Central memory CD8-positive, alpha-beta T cell (primary cell): ENCODE measurements at regions not wholly inside any gene's neighbourhood (a gene's known extent, or its start where the extent isn't known, plus 50 kb on each side); places are given as distances from the start of the nearest gene placed in this dataset.

Experiments used
- ATAC-seq: fragments of 150-1000 bp; cut with Tn5 transposase; replicated peaks from 2 replicates; pipeline ENCODE4 v1.10.0; 2022; ENCODE audit warnings: mild to moderate bottlenecking, moderate FRiP score, moderate number of reproducible peaks; ENCODE audit not compliant: poor library complexity, severe bottlenecking; ENCODE audit errors: extremely low read depth
- DNase-seq, 2 donors: peaks; one replicate each; pipeline ENCODE4 v3.0.0; 2021; ENCODE audit warnings: low spot score in 2 of 2
- H3K27ac Mint-ChIP-seq: one replicate; pipeline ENCODE4 v1.8.0; 2022; ENCODE audit warnings: low read depth, mild to moderate bottlenecking, moderate library complexity, mixed read lengths
- H3K27me3 Mint-ChIP-seq: one replicate; pipeline ENCODE4 v1.8.0; 2022; ENCODE audit warnings: mixed read lengths
- H3K36me3 Mint-ChIP-seq: one replicate; pipeline ENCODE4 v1.8.0; 2022; ENCODE audit warnings: mild to moderate bottlenecking, moderate library complexity, mixed read lengths; ENCODE audit not compliant: insufficient read depth
- H3K4me1 Mint-ChIP-seq: one replicate; pipeline ENCODE4 v1.8.0; 2022; ENCODE audit warnings: mixed read lengths
- H3K4me3 Mint-ChIP-seq: one replicate; pipeline ENCODE4 v1.8.0; 2022; ENCODE audit warnings: mild to moderate bottlenecking, moderate library complexity, mixed read lengths
- H3K9me3 Mint-ChIP-seq: one replicate; pipeline ENCODE4 v1.8.0; 2022; ENCODE audit warnings: mixed read lengths

DNA sequence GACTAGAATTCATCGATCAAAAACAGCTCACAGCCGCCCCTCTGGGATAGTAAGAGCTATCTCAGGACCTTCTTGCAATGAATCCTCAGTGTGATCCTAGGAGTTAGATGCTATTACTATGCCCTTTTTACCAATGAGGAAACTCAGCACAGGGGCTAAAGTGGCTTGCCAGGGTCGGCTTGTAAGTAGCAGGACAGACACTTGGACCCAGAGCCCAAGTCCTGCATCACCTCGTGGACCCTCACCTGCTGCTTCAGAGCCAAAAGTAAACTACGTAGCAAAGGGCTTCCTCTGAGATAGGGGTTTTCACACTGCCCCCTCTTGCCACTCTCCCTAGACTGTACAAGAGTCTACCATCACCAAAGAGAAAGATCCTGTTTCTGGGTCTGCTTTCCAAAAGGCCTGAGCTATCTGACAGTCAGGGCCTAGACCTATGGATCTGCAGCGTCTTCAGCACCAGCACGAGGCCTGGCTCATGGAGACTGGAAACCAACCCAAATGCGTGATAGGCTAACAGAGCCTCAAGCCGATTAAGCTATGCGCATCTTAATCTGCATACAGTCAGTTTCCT, 172.3 kb downstream of the ANKRD60 start:
- Mint-ChIP-seq H3K27ac (no peak overlapping the region), H3K4me1 (no peaks in the 10 kb centered on the region), H3K27me3 (peaks cover 82% of the 10 kb centered on the region), H3K4me3 (no peak overlapping the region), H3K9me3 (peaks cover 4% of the 10 kb centered on the region), H3K36me3 (no peaks in the 10 kb centered on the region)
- ATAC-seq (no peak), DNase-seq (no peak)

DNA sequence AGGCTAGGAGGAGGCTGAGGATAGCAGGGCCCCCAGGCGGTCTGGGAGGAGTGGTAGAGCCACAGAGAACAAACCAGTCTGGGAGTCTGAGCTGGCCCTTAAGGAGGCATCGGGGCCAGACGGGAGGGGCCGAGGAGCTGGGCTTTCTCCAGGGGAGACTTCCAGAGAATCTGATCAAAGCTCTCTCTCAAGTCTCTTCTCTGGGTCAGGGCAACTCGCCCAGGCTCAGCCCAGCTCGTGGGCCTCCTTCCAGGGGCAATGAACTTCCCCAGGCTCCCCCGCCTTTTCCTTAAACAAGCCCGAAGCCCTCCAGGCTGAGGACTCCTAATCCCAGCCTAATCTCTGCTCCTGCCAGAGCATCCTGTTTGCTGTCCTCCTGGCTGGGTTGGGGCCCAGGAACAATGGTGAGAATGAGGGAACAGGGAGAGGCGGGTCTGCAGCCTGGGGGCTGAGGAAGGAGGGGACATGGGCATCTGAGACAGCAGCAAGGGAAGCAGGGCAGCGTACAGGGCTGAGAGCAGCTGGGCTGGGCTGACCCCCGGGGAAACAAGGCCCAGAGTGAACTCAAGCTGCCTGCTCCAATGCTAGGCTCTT, 173.6 kb downstream of the ANKRD60 start:
- H3K27ac Mint-ChIP-seq: no peak overlapping the region
- H3K4me1 Mint-ChIP-seq: no peaks in the 10 kb centered on the region
- H3K27me3 Mint-ChIP-seq: peaks cover 71% of the 10 kb centered on the region
- no peak for DNase-seq
- H3K36me3 Mint-ChIP-seq: no peaks in the 10 kb centered on the region
- ATAC-seq: no peak
- H3K9me3 Mint-ChIP-seq: peaks cover 4% of the 10 kb centered on the region
- no peak overlapping the region for H3K4me3 Mint-ChIP-seq

DNA sequence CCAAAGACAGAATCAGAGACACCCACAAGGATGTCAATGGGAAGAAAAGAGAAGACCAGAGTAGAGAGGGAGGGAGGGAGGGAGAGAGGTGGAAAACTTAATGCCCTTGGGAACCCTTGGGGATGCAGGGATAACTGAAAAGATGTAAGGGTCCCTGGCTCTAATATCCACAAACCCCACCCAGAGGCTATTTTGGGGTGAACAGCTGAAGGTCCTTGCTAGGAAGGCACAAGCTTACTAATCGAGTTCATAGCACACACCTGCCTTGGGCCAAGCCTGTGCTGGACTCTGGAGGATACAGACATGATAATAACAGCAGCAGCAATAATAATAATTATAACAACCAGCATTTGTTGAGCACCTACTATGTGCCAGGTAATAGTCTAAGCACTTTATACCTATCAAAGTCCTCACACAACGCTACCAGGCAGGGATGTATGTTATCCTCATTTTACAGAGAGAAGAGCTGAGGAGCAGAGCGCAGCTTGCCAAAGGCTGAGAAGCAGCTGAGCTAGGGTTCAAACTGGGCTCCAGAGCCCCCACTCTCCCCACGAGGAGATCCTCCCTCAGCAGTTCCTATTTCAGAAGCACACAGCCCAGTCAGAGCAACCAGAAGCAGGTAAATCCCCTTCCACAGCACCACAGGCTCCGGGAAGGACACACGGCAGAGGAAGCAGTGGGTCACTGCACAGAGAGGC, 174.2 kb downstream of the ANKRD60 start:
- no peak for ATAC-seq
- Mint-ChIP-seq H3K4me1 (no peaks in the 10 kb centered on the region), H3K27me3 (peaks cover 71% of the 10 kb centered on the region), H3K27ac (no peak overlapping the region), H3K36me3 (no peaks in the 10 kb centered on the region), H3K9me3 (peaks cover 4% of the 10 kb centered on the region), H3K4me3 (no peak overlapping the region)
- no peak for DNase-seq

DNA sequence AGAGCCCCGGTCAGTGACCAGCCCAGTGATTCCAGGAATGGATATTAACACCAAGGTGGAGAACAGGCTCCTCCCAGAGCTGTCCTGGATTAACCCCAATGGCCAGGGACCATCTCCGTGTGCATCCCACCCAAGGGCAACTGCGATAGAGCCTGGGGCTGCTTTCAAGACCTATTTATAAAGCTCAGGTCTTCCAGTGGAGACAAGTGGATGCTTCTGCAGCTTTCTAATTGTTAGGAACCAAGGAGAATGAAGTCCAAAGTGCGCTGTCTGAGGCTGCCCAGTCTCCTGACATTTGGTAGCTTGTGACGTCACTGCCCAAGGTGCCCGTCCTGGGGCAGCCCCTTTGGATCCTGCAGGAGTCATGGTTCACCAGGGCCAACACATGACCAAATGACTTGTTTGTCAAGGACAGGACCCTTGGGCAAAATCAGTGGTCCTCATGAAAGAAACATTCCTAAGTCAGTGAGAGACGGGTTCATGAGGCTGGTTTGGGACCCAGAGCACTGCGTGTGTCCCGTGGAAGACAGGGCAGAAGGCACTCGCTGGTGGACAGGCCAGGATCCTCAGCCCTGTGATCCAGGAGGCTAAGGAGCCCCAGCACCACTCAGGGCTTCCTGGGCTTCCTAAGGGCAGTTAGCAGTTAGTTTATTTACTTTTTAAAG, 174.9 kb downstream of the ANKRD60 start:
- DNase-seq: no peak
- H3K9me3 Mint-ChIP-seq: peaks cover 4% of the 10 kb centered on the region
- no peaks in the 10 kb centered on the region for H3K36me3 Mint-ChIP-seq
- H3K4me3 Mint-ChIP-seq: no peak overlapping the region
- no peak for ATAC-seq
- H3K4me1 Mint-ChIP-seq: no peaks in the 10 kb centered on the region
- H3K27me3 Mint-ChIP-seq: peaks cover 71% of the 10 kb centered on the region
- no peak overlapping the region for H3K27ac Mint-ChIP-seq

DNA sequence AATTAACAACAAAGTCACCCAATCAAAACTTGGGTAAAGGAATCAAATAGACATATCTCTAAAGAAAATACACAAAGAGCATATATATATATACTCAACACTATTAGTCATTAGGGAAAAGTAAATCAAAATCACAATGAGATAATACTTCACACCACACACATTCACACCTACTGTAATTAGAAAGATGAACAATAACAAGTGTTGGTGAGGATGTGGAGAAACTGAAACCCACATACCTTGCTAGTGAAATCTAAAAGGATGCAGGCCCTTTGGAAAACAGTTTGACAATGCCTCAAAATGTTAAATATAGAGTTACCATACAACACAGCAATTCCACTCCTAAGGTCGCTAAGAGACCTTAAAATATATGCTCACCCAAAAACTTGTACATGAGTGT, 177.1 kb downstream of the ANKRD60 start:
- H3K27me3 Mint-ChIP-seq: peaks cover 67% of the 10 kb centered on the region
- no peaks in the 10 kb centered on the region for H3K36me3 Mint-ChIP-seq
- ATAC-seq (no peak), DNase-seq (no peak)
- no peak overlapping the region for H3K4me3 Mint-ChIP-seq
- peaks cover 4% of the 10 kb centered on the region for H3K9me3 Mint-ChIP-seq
- H3K27ac Mint-ChIP-seq: no peak overlapping the region
- no peaks in the 10 kb centered on the region for H3K4me1 Mint-ChIP-seq

DNA sequence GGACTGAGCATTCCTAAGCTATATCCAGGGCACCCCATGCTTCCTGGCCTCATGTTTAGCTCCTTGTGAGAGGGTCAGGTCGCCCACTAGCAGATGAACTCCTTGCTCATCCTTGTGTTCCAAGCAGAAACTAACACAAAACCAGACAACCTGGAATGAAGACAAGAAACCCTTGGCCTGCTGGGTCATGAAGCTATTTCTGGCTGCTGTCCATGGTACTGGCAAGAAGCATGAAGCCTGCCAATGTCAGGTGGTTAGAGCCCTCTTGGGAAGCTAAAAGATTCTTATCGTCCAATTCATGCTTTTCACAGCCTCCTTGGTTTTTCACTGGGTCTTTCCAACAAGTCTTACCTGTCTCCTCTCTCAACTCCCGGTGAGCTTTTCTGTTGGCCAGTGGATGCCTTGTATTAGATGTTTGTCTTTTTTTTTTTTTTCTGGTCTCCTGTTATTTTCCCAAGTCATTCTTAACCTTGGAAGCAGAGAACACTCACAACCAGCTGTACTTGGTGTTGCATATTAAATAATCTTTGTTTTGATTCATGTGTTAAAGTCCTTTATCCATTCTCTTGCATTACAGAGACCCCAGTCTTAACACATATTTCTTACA, 180.3 kb downstream of the ANKRD60 start:
- DNase-seq: no peak
- no peaks in the 10 kb centered on the region for H3K4me1 Mint-ChIP-seq
- H3K27ac Mint-ChIP-seq: no peak overlapping the region
- H3K27me3 Mint-ChIP-seq: peaks cover 57% of the 10 kb centered on the region
- peaks cover 4% of the 10 kb centered on the region for H3K9me3 Mint-ChIP-seq
- H3K36me3 Mint-ChIP-seq: no peaks in the 10 kb centered on the region
- no peak for ATAC-seq
- H3K4me3 Mint-ChIP-seq: no peak overlapping the region

DNA sequence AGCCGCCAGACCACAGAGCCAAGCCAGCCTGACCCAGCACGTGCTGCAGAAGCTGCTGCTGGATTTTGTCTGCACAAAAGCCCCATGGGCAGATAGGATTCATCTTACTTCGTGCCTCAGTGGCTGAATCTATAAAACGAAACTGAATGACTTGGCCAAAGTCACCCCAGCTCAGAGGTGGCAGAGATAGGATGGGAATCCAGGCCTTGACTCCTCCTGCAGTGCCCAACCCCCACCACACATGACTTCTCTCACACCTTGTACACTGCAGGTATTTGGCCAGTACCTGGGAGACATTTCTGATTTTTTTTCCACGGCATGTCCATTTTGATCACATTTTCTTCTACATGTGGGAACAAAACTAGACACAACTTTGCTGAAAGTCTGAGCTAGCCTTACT, 182.1 kb downstream of the ANKRD60 start:
- Mint-ChIP-seq H3K4me3 (no peak overlapping the region), H3K27ac (no peak overlapping the region), H3K27me3 (peaks cover 72% of the 10 kb centered on the region), H3K4me1 (no peaks in the 10 kb centered on the region), H3K9me3 (no peaks in the 10 kb centered on the region), H3K36me3 (no peaks in the 10 kb centered on the region)
- ATAC-seq: no peak
- no peak for DNase-seq

DNA sequence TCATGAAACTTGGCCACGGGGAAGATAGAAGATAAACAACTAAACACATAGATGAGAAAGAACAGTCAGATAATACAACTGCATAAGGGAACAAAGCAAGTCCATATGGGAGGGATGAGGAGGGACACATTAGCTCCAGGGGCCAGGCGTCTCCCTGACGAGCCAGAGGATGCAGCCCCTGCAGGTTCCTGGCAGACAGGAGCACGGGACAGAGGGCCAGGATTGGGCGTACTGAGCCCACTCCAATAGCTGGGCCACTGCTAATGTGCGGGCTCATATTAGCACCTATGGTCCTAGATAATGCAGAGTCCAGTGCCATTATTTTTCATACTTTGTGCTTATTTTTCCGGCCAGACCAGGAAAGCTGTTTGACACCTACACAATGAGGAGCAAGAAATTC, 182.9 kb downstream of the ANKRD60 start:
- Mint-ChIP-seq H3K4me1 (no peaks in the 10 kb centered on the region), H3K36me3 (no peaks in the 10 kb centered on the region), H3K4me3 (no peak overlapping the region), H3K9me3 (no peaks in the 10 kb centered on the region), H3K27ac (no peak overlapping the region), H3K27me3 (peaks cover 74% of the 10 kb centered on the region)
- ATAC-seq: no peak
- no peak for DNase-seq

DNA sequence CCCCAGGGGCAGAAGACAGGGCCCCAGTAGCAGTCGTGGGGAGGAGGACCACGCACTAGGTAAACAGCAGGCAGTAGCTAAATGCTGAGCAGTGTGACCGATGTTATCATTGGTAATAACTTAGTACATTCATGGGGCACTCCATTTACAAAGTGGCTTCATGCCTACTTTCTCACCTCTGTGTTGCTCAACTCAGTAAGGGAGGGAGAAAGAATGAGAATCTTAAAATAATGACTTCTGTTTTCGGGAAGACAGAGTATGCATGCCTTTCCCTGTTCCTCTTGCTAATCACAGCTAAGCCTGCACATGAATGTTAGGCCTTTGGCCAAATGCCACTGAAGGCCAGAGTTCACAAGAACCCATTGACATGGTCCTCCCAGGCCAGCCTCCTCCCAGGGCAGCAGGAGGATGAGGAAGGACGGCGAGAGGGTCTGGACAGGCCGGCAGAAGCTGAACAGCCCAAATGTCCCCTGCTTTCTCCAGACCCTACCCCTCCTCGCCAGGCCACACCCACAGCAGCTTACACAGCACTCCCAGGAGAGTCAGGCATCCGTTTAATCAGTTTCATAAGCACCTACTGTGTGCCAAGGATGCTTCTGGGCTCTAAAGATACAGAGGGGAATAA, 183.4 kb downstream of the ANKRD60 start:
- no peak overlapping the region for H3K4me3 Mint-ChIP-seq
- no peak overlapping the region for H3K27ac Mint-ChIP-seq
- DNase-seq (no peak), ATAC-seq (no peak)
- H3K27me3 Mint-ChIP-seq: peaks cover 80% of the 10 kb centered on the region
- H3K4me1 Mint-ChIP-seq: no peaks in the 10 kb centered on the region
- peaks cover 1% of the 10 kb centered on the region for H3K36me3 Mint-ChIP-seq
- H3K9me3 Mint-ChIP-seq: no peaks in the 10 kb centered on the region

DNA sequence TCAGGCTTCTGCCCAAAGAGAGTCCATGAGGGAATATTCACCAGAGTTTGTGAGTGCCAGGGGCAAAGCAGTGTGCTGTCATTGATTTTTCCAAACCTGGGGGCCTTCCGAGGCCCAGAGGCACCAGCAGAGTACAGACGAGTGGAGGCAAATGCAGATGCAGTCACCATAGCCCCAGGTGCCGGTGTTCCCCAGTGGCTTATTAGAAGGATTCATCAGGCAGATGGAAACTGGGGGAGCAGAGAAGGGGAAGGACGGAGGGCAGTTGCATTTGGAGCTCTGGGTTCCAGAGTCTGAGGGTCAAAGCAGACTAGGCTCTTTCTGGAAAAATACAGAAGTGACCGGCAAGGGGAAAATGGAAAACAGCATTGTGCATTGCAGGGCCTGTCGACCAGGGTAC, 184.2 kb downstream of the ANKRD60 start:
- no peaks in the 10 kb centered on the region for H3K4me1 Mint-ChIP-seq
- H3K27ac Mint-ChIP-seq: no peak overlapping the region
- H3K9me3 Mint-ChIP-seq: no peaks in the 10 kb centered on the region
- no peak overlapping the region for H3K4me3 Mint-ChIP-seq
- DNase-seq (no peak), ATAC-seq (no peak)
- peaks cover 2% of the 10 kb centered on the region for H3K36me3 Mint-ChIP-seq
- peaks cover 80% of the 10 kb centered on the region for H3K27me3 Mint-ChIP-seq

DNA sequence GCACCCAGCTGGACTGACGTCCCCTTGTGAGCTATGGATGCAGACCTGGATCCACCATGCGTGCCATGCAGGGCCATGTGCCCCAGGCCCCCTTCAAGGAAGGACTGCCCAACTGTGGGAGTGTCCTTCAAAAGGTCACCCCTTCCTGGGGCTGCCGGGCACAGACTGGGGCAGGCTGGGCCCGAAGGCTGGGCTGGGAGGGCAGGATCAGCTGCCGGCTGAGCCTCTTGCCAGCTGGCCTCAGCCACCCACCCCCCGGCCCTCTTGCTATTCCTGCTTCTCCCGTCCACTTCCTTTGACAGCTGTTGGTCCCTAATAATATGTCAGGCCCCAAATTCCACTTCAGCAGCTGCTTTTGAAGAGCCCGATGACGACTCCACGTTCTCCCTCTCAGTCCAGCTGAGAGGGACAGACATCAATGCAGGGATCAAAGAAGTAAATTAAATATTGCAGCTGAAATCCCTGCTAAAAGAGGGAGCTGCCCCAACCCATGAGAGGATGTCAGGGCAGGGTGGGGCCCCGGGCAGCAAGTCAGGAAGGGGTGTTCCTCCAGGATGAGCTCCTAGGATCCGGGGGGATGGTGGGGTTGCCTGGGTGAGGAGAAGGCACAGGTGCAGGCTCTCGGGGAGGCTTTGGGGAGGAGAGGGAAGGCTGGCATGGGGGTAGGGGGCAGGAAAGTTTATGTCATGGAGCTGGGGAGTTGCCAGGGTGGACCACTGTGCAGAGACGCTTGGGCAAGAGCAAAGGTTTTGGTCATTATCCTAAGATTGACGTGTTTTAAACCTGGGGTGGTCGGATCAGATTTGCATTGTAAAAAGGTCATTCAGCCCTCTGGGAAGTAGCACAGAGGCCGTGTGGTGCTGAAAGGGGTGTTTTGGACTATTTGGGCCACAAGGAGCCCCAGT, 185.0 kb downstream of the ANKRD60 start:
- ATAC-seq: no peak
- Mint-ChIP-seq H3K4me1 (no peaks in the 10 kb centered on the region), H3K27me3 (peaks cover 80% of the 10 kb centered on the region), H3K9me3 (no peaks in the 10 kb centered on the region), H3K36me3 (peaks cover 2% of the 10 kb centered on the region), H3K4me3 (no peak overlapping the region), H3K27ac (no peak overlapping the region)
- no peak for DNase-seq

DNA sequence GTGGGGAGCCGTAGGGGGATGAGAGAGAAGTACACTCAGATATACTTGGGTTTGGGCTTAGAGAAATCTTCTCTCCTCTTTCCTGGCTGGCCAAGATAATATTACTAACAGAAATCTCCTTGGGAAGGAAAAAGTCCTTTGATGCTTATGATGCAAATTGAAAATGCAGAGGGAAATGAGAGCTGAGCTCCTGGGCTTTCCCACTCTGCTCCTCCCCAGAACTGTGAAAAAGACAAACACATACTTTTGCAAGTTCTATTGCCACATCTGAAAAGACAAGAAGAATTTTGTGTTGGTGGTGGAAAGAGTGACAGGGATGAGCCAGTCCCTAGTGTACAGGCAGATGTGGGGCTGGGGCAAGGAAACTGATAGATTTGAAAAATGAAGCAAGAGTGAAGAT, 185.9 kb downstream of the ANKRD60 start:
- H3K36me3 Mint-ChIP-seq: peaks cover 2% of the 10 kb centered on the region
- DNase-seq (no peak), ATAC-seq (no peak)
- no peaks in the 10 kb centered on the region for H3K4me1 Mint-ChIP-seq
- no peaks in the 10 kb centered on the region for H3K9me3 Mint-ChIP-seq
- H3K27ac Mint-ChIP-seq: no peak overlapping the region
- peaks cover 83% of the 10 kb centered on the region for H3K27me3 Mint-ChIP-seq
- no peak overlapping the region for H3K4me3 Mint-ChIP-seq
